ENCODE measurements at regions not wholly inside any gene's neighbourhood (a gene's known extent, or its start where the extent isn't known, plus 50 kb on each side); places are given as distances from the start of the nearest gene placed in this dataset.

GRCh38 chr9:89794918-89795317 is 190.1 kb downstream of the GADD45G start:
- Histone ChIP-seq H3K27me3 (no peaks in the 10 kb centered on the region), H3K4me3 (no peak overlapping the region), H3K27ac (no peak overlapping the region), H3K9me3 (ENCODE audit: low read depth) (no peaks in the 10 kb centered on the region), H3K36me3 (no peaks in the 10 kb centered on the region), H3K4me1 (ENCODE audit: low read depth) (peaks cover 17% of the 10 kb centered on the region)
- DNase-seq (ENCODE audit: low read depth in 1 of 2, low spot score in 1 of 2) = no peak
- TF ChIP-seq CTCF (IDR thresholded peaks at IDR 0.05; ENCODE audit: low read depth, low read length) = no peak

GRCh38 chr9:89795538-89796195 is 190.9 kb downstream of the GADD45G start:
- no peak for DNase-seq (ENCODE audit: low read depth in 1 of 2, low spot score in 1 of 2)
- no peak for TF ChIP-seq CTCF (IDR thresholded peaks at IDR 0.05; ENCODE audit: low read depth, low read length)
- Histone ChIP-seq H3K27me3 (no peaks in the 10 kb centered on the region), H3K27ac (no peak overlapping the region), H3K9me3 (ENCODE audit: low read depth) (no peaks in the 10 kb centered on the region), H3K4me3 (no peak overlapping the region), H3K4me1 (ENCODE audit: low read depth) (peaks cover 17% of the 10 kb centered on the region), H3K36me3 (no peaks in the 10 kb centered on the region)

GRCh38 chr9:89796606-89797005 is 191.8 kb downstream of the GADD45G start:
- H3K4me1 ChIP-seq (ENCODE audit: low read depth) = peaks cover 17% of the 10 kb centered on the region
- TF ChIP-seq CTCF (IDR thresholded peaks at IDR 0.05; ENCODE audit: low read depth, low read length) = no peak
- no peaks in the 10 kb centered on the region for H3K9me3 ChIP-seq (ENCODE audit: low read depth)
- H3K36me3 ChIP-seq = no peaks in the 10 kb centered on the region
- no peak for DNase-seq (ENCODE audit: low read depth in 1 of 2, low spot score in 1 of 2)
- no peaks in the 10 kb centered on the region for H3K27me3 ChIP-seq
- no peak overlapping the region for H3K27ac ChIP-seq
- no peak overlapping the region for H3K4me3 ChIP-seq

GRCh38 chr9:89797255-89797654 is 192.4 kb downstream of the GADD45G start:
- H3K27ac ChIP-seq = no peak overlapping the region
- no peaks in the 10 kb centered on the region for H3K9me3 ChIP-seq (ENCODE audit: low read depth)
- TF ChIP-seq CTCF (IDR thresholded peaks at IDR 0.05; ENCODE audit: low read depth, low read length) = no peak
- DNase-seq (ENCODE audit: low read depth in 1 of 2, low spot score in 1 of 2) = no peak
- no peak overlapping the region for H3K4me3 ChIP-seq
- no peaks in the 10 kb centered on the region for H3K36me3 ChIP-seq
- peaks cover 17% of the 10 kb centered on the region for H3K4me1 ChIP-seq (ENCODE audit: low read depth)
- no peaks in the 10 kb centered on the region for H3K27me3 ChIP-seq

- no peak for TF ChIP-seq CTCF (IDR thresholded peaks at IDR 0.05; ENCODE audit: low read depth, low read length)
- H3K4me1 ChIP-seq (ENCODE audit: low read depth) = peaks cover 17% of the 10 kb centered on the region
- no peak overlapping the region for H3K27ac ChIP-seq
- no peaks in the 10 kb centered on the region for H3K36me3 ChIP-seq
- DNase-seq (ENCODE audit: low read depth in 1 of 2, low spot score in 1 of 2) = no peak
- H3K27me3 ChIP-seq = no peaks in the 10 kb centered on the region
- no peaks in the 10 kb centered on the region for H3K9me3 ChIP-seq (ENCODE audit: low read depth)
- H3K4me3 ChIP-seq = no peak overlapping the region
Observed at GRCh38 chr9:89797937-89798455, 193.2 kb downstream of the GADD45G start.

Data from cardiac muscle cell (in vitro differentiated cells and primary cell).